Anterior cingulate cortex (tissue), 58 donors: ENCODE measurements at regions not wholly inside any gene's neighbourhood (a gene's known extent, or its start where the extent isn't known, plus 50 kb on each side); places are given as distances from the start of the nearest gene placed in this dataset.
"Not testable (repeated sequence)": the region's sequence is repeated elsewhere in the genome, so short reads cannot be mapped to it uniquely, and the experiment has no call there.

Source experiments
- DNase-seq, 58 donors: peaks; one replicate each; lab custom pipeline; 2025; lab: John Stamatoyannopoulos, UW

- no peak for DNase-seq
Measured at GRCh38 chr15:96180087-96180748, 150.3 kb upstream of the NR2F2 start.

GRCh38 chr15:96181217-96181616, 149.3 kb upstream of the NR2F2 start:
- DNase-seq = no peak

- DNase-seq = no peak
Measured at GRCh38 chr15:96181873-96182301, 148.6 kb upstream of the NR2F2 start.

- no peak for DNase-seq
Measured at GRCh38 chr15:96182736-96183513, 147.6 kb upstream of the NR2F2 start.

- no peak for DNase-seq
Measured at GRCh38 chr15:96183514-96183850, 147.0 kb upstream of the NR2F2 start.

- no peak for DNase-seq
Measured at GRCh38 chr15:96183867-96184266, 146.6 kb upstream of the NR2F2 start.

GRCh38 chr15:96184297-96184696, 146.2 kb upstream of the NR2F2 start:
- DNase-seq = no peak

GRCh38 chr15:96186105-96186504, 144.4 kb upstream of the NR2F2 start:
- no peak for DNase-seq

- no peak for DNase-seq
Measured at GRCh38 chr15:96187341-96188305, 142.9 kb upstream of the NR2F2 start.

- DNase-seq = no peak
Measured at GRCh38 chr15:96197721-96198120, 132.8 kb upstream of the NR2F2 start.

- no peak for DNase-seq
Measured at GRCh38 chr15:96199111-96199510, 131.4 kb upstream of the NR2F2 start.

- DNase-seq = no peak
Measured at GRCh38 chr15:96200357-96200967, 130.0 kb upstream of the NR2F2 start.

GRCh38 chr15:96201696-96202095, 128.8 kb upstream of the NR2F2 start:
- DNase-seq = no peak

GRCh38 chr15:96205588-96205987, 124.9 kb upstream of the NR2F2 start:
- DNase-seq = not testable (repeated sequence)

- DNase-seq = no peak
Measured at GRCh38 chr15:96207377-96208006, 123.0 kb upstream of the NR2F2 start.

- no peak for DNase-seq
Measured at GRCh38 chr15:96209285-96209735, 121.2 kb upstream of the NR2F2 start.

- no peak for DNase-seq
Measured at GRCh38 chr15:96213045-96213444, 117.5 kb upstream of the NR2F2 start.

GRCh38 chr15:96213896-96214295, 116.6 kb upstream of the NR2F2 start:
- no peak for DNase-seq

- DNase-seq = not testable (repeated sequence)
Measured at GRCh38 chr15:96216481-96216880, 114.0 kb upstream of the NR2F2 start.

GRCh38 chr15:96217983-96218382, 112.5 kb upstream of the NR2F2 start:
- no peak for DNase-seq
